HepG2 (cell line): ENCODE measurements at regions not wholly inside any gene's neighbourhood (a gene's known extent, or its start where the extent isn't known, plus 50 kb on each side); places are given as distances from the start of the nearest gene placed in this dataset.

Experiments used
- ATAC-seq: fragments of 200-7000 bp; cut with Tn5 transposase; 3 replicates; pipeline ENCODE4 v1.9.1; 2020; ENCODE audit warnings: mild to moderate bottlenecking, moderate library complexity
- BruUV-seq: library from RNA; stranded (reverse); fragments of 400-500 nt; replicated peaks from 2 replicates; lab custom pipeline; 2021; lab: Mats Ljungman, UMichigan
- CTCF ChIA-PET: fragments of 300-600 bp; formaldehyde crosslinking; extraction: SDS; loops from one replicate; lab custom pipeline; 2021; ENCODE audit warnings: low total read pairs, inconsistent platforms, low intra/inter-chr PET ratio; lab: Yijun Ruan, JAX
- POLR2A ChIA-PET: fragments of 350-600 bp; sonication (Branson Sonifier 250); formaldehyde crosslinking; loops from one replicate; lab custom pipeline; 2020; ENCODE audit warnings: antibody characterized with exemption, inconsistent platforms; lab: Yijun Ruan, JAX
- DNase-seq: peaks from one replicate; pipeline ENCODE4 v3.0.0-alpha.2; 2015; ENCODE audit warnings: low spot score
- FAIRE-seq: peaks from 3 replicates; lab custom pipeline; 2011; peaks lifted over from hg19 to GRCh38; lab: Jason Lieb, UNC
- H2AFZ ChIP-seq: one replicate; pipeline ENCODE4 v1.6.1; 2011; ENCODE audit warnings: low read length, inconsistent platforms
- H3K27ac ChIP-seq: fragments of 300-600 bp; 3 replicates; pipeline ENCODE4 v1.8.0; 2011; ENCODE audit warnings: mixed run types, mild to moderate bottlenecking, mixed read lengths, low read length, inconsistent platforms; ENCODE audit not compliant: insufficient read depth; ENCODE audit errors: extremely low read length
- H3K27me3 ChIP-seq, 2 experiments: fragments of 200-600 bp in 1 of 2; 2 replicates in 1 of 2; 3 replicates in 1 of 2; pipeline versions ENCODE4 v1.6.0 to v1.8.0; 2011; ENCODE audit warnings: low read length in 2 of 2, mild to moderate bottlenecking in 2 of 2, moderate library complexity in 2 of 2, inconsistent platforms in 1 of 2; ENCODE audit not compliant: insufficient read depth in 2 of 2, control insufficient read depth in 1 of 2
- H3K36me3 ChIP-seq, 2 experiments: fragments of 200-600 bp in 1 of 2; replicated peaks in 1 of 2; 2 replicates in 1 of 2; 3 replicates in 1 of 2; pipeline versions ENCODE4 v1.5.1 to v1.8.0; 2011; ENCODE audit warnings: low read length in 2 of 2, inconsistent platforms in 1 of 2; ENCODE audit not compliant: insufficient read depth in 2 of 2, control insufficient read depth in 1 of 2
- H3K4me1 ChIP-seq: 2 replicates; pipeline ENCODE4 v1.5.1; 2012; ENCODE audit warnings: low read length, inconsistent platforms; ENCODE audit not compliant: insufficient read depth
- H3K4me2 ChIP-seq: 2 replicates; pipeline ENCODE4 v1.6.0; 2011; ENCODE audit warnings: low read depth, low read length, inconsistent platforms
- H3K4me3 ChIP-seq, 3 experiments: fragments of 200-600 bp in 1 of 3; sonication (generic), shearing (Covaris generic) in 1 of 3; replicated peaks in 1 of 3; 2 replicates each; pipeline ENCODE4 v1.5.1; 2011 to 2016; ENCODE audit warnings: low read length in 3 of 3, inconsistent platforms in 2 of 3, low read depth in 2 of 3, mild to moderate bottlenecking in 2 of 3, control low read depth in 1 of 3, mixed read lengths in 1 of 3; ENCODE audit not compliant: insufficient read depth in 1 of 3
- H3K79me2 ChIP-seq: one replicate; pipeline ENCODE4 v1.6.1; 2011; ENCODE audit warnings: low read length, inconsistent platforms; ENCODE audit not compliant: insufficient read depth
- H3K9ac ChIP-seq: 2 replicates; pipeline ENCODE4 v1.6.0; 2011; ENCODE audit warnings: mild to moderate bottlenecking, low read depth, low read length, inconsistent platforms; ENCODE audit not compliant: insufficient read depth
- H3K9me3 ChIP-seq: 2 replicates; pipeline ENCODE4 v1.5.1; 2012; ENCODE audit warnings: mild to moderate bottlenecking, low read length
- H4K20me1 ChIP-seq: 2 replicates; pipeline ENCODE4 v1.6.0; 2011; ENCODE audit warnings: inconsistent platforms, mild to moderate bottlenecking, low read length, moderate library complexity; ENCODE audit not compliant: insufficient read depth
- ESRRA ChIP-seq: sonication (generic); formaldehyde crosslinking; IDR thresholded peaks from 2 replicates; pipeline ENCODE4 v1.5.1; 2020; ENCODE audit warnings: mild to moderate bottlenecking, low read depth, missing genetic modification reagents
- KDM5B ChIP-seq: sonication (generic); formaldehyde crosslinking; IDR thresholded peaks from 2 replicates; pipeline ENCODE4 v1.4.0; 2020; ENCODE audit warnings: missing genetic modification reagents, mild to moderate bottlenecking, borderline replicate concordance
- MIER3 ChIP-seq: IDR thresholded peaks from 2 replicates; pipeline ENCODE4 v1.6.1; 2016; ENCODE audit warnings: missing compliant biosample characterization, borderline replicate concordance
- MTERF4 ChIP-seq: sonication (generic); formaldehyde crosslinking; IDR thresholded peaks from 2 replicates; pipeline ENCODE4 v1.8.0; 2023; ENCODE audit warnings: mild to moderate bottlenecking, missing genetic modification reagents
- SRSF1 ChIP-seq: fragments of 200-400 bp; formaldehyde crosslinking; optimal IDR thresholded peaks from 2 replicates; pipeline ENCODE3; 2017; ENCODE audit warnings: mild to moderate bottlenecking, low read depth, low read length, moderate library complexity
- TBX3 ChIP-seq: fragments of 450-650 bp; IDR thresholded peaks from 2 replicates; pipeline ENCODE4 v1.6.1; 2017; ENCODE audit warnings: antibody characterized with exemption, mild to moderate bottlenecking, inconsistent platforms, borderline replicate concordance
- YY1 ChIP-seq: IDR thresholded peaks from 2 replicates; pipeline ENCODE4 v1.6.1; 2011; ENCODE audit warnings: low read length, low read depth, moderate library complexity, mild to moderate bottlenecking; ENCODE audit not compliant: insufficient read depth, insufficient replicate concordance
- ZC3H13 ChIP-seq: sonication (generic); formaldehyde crosslinking; IDR thresholded peaks from 2 replicates; pipeline ENCODE4 v1.8.1; 2023; ENCODE audit warnings: mild to moderate bottlenecking, missing genetic modification reagents, moderate library complexity
- ZNF101 ChIP-seq: sonication (generic); formaldehyde crosslinking; IDR thresholded peaks from 2 replicates; pipeline ENCODE4 v1.4.0; 2020; ENCODE audit warnings: mild to moderate bottlenecking, low read depth, missing genetic modification reagents, borderline replicate concordance
- ZNF232 ChIP-seq: sonication (generic); formaldehyde crosslinking; IDR thresholded peaks from 2 replicates; pipeline ENCODE4 v1.4.0; 2020; ENCODE audit warnings: missing genetic modification reagents, borderline replicate concordance
- ZNF256 ChIP-seq: sonication (generic); formaldehyde crosslinking; conservative IDR thresholded peaks from 2 replicates; pipeline ENCODE4 v1.4.0; 2020; ENCODE audit warnings: missing genetic modification reagents
- ZNF329 ChIP-seq: sonication (generic); formaldehyde crosslinking; IDR thresholded peaks from 2 replicates; pipeline ENCODE4 v1.9.0; 2021; ENCODE audit warnings: low read depth, mild to moderate bottlenecking, missing genetic modification reagents
- ZNF629 ChIP-seq: sonication (generic); formaldehyde crosslinking; conservative IDR thresholded peaks from 2 replicates; pipeline ENCODE4 v1.5.0; 2020; ENCODE audit warnings: missing genetic modification reagents
- ZNF710 ChIP-seq: sonication (generic); formaldehyde crosslinking; IDR thresholded peaks from 2 replicates; pipeline ENCODE4 v1.5.0; 2020; ENCODE audit warnings: mild to moderate bottlenecking, missing genetic modification reagents, borderline replicate concordance
- ZNF747 ChIP-seq: sonication (generic); formaldehyde crosslinking; IDR thresholded peaks from 2 replicates; pipeline ENCODE4 v1.8.1; 2023; ENCODE audit warnings: missing genetic modification reagents, mild to moderate bottlenecking, borderline replicate concordance
- ZNF782 ChIP-seq: sonication (generic); formaldehyde crosslinking; IDR thresholded peaks from 2 replicates; pipeline ENCODE4 v1.4.0; 2020; ENCODE audit warnings: missing genetic modification reagents, mild to moderate bottlenecking, borderline replicate concordance
- WGBS: methylation state at CpG from one replicate; pipeline ENCODE4 v1.1.6; 2017; ENCODE audit warnings: low lambda C conversion rate; 5-methylcytosine and 5-hydroxymethylcytosine counted together
- in situ Hi-C: cut with HindIII; loops from 2 replicates; pipeline ENCODE4 v1.10.0; 2017; ENCODE audit warnings: low pct_unique_long_range_greater_than_20kb; ENCODE audit not compliant: extremely low pct_ligation_motif_present
- intact Hi-C: fragments of 100-400 bp; cut with micrococcal nuclease; formaldehyde crosslinking; loops from one replicate; pipeline ENCODE4 v1.10.0; 2022; ENCODE audit not compliant: unreplicated experiment
- TF ChIP-seq, protein P1 (sequence below): IDR thresholded peaks from 2 replicates; pipeline ENCODE4 v1.6.1; 2018; ENCODE audit warnings: missing genetic modification reagents
- TF ChIP-seq, protein P2 (sequence below): sonication (generic); formaldehyde crosslinking; IDR thresholded peaks from 2 replicates; pipeline ENCODE4 v1.8.1; 2023; ENCODE audit warnings: mild to moderate bottlenecking, missing genetic modification reagents

DNA sequence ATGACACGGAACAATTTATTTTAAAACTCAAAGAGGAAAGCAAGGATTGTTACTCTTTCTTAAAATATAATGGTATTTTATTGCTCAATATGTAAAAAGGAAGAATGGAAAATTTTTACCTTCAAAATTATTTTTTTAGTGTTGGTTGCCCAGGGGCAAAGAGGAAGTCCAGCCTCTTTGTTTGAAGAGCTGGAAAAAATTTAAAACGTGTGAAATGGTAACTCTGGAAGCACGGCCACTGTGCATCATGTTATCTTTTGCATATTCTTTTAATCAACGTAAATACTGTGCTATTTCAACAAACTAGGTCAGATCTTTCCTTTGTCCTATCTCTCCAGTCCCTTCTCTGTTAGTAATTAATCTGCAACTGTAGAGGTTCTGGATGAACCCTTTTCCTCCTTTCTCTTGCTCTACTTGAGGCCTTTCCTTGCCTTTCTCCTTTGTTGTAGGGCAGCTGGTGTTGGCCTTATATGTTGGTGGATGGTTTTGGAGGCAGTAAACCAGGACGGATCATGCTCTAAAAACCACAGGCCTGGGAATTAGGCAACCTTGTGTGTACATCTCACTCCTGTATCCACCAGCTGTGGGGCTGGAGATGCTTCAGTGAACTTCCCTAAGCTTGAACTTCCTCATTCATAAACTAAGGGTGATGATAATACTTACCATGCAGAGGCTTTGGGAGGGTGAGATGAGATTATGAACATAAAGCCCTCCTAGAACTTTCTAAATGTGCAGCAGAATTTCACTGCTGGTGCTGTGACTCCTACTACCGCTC is 143.3 kb downstream of the PRL start:
- intact Hi-C loops, result no loop called here
- ChIA-PET POLR2A (no interaction called here), CTCF (no interaction called here)
- Histone ChIP-seq H3K4me3 (no peak overlapping the region), H3K9me3 (peaks cover 7% of the 10 kb centered on the region; the same call in 1 of the 2 replicates), H3K27me3 (no peaks in the 10 kb centered on the region), H3K79me2 (no peaks in the 10 kb centered on the region), H3K36me3 (no peaks in the 10 kb centered on the region), H3K4me1 (peaks cover 8% of the 10 kb centered on the region), H3K4me2 (no peak overlapping the region), H4K20me1 (no peaks in the 10 kb centered on the region), H2AFZ (no peak overlapping the region), H3K9ac (no peak overlapping the region), H3K27ac (no peak overlapping the region)
- 10% methylated on average over 6 of the region's 6 CpGs for WGBS
- FAIRE-seq, result no peak
- ATAC-seq, result no peak
- in situ Hi-C loops, result no loop called here
- no peak for DNase-seq
- BruUV-seq, result no TSS peak
- TF ChIP-seq ZNF782 (CRISPR knock-in tag) (no peak), MTERF4 (no peak), ZNF710 (no peak), ZNF629 (no peak), ZNF329 (CRISPR knock-in tag) (no peak), ZC3H13 (CRISPR knock-in tag) (no peak), ESRRA (no peak), ZNF101 (CRISPR knock-in tag) (no peak), KDM5B (CRISPR knock-in tag) (no peak), SRSF1 (no peak), YY1 (no peak), MIER3 (no peak), ZNF256 (CRISPR knock-in tag) (no peak), ZNF747 (CRISPR knock-in tag) (no peak), TBX3 (no peak), ZNF232 (no peak)
- TF ChIP-seq, protein P1, sequence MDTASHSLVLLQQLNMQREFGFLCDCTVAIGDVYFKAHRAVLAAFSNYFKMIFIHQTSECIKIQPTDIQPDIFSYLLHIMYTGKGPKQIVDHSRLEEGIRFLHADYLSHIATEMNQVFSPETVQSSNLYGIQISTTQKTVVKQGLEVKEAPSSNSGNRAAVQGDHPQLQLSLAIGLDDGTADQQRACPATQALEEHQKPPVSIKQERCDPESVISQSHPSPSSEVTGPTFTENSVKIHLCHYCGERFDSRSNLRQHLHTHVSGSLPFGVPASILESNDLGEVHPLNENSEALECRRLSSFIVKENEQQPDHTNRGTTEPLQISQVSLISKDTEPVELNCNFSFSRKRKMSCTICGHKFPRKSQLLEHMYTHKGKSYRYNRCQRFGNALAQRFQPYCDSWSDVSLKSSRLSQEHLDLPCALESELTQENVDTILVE, result no peak
- TF ChIP-seq, protein P2, sequence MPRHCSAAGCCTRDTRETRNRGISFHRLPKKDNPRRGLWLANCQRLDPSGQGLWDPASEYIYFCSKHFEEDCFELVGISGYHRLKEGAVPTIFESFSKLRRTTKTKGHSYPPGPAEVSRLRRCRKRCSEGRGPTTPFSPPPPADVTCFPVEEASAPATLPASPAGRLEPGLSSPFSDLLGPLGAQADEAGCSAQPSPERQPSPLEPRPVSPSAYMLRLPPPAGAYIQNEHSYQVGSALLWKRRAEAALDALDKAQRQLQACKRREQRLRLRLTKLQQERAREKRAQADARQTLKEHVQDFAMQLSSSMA (CRISPR knock-in tag), result no peak
